ENCODE measurements at regions not wholly inside any gene's neighbourhood (a gene's known extent, or its start where the extent isn't known, plus 50 kb on each side); places are given as distances from the start of the nearest gene placed in this dataset.

DNA sequence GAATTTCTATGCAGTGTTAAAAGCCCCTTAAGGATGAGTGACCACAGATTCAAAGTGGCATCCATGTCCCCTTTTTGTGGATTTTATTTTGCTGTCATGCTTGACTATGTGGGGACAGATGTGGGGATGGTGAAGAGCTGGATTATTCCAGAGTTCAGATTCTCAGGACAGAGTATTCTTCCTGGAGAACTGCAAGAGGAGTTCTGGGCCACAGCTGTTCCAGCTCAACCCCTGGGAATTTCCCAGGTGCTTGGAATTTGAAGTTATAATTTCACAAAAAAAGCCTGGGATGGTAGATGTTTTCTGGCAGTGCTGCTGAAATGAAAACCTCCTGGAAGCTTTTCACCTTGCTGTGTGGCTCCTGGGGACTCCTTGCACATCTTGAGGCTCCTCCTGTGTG lies 671.8 kb upstream of the MARCKS start:
- ChIA-PET POLR2A (no interaction called here), CTCF (no interaction called here)
- H3K36me3 Mint-ChIP-seq (ENCODE audit: low read depth) = no peaks in the 10 kb centered on the region
- no peak for DNase-seq
- H3K27ac Mint-ChIP-seq = no peak overlapping the region
- no peaks in the 10 kb centered on the region for H3K4me1 Mint-ChIP-seq
- H3K27me3 Mint-ChIP-seq = peaks cover 4% of the 10 kb centered on the region
- intact Hi-C loops (cut with micrococcal nuclease) = loop anchor here (10.0 kb wide), 1 partner anchor 670 kb away; the partner anchor contains the start of gene MARCKS
- H3K9me3 Mint-ChIP-seq = no peaks in the 10 kb centered on the region
- no peak for ATAC-seq (ENCODE audit: low read depth)
- TF ChIP-seq, protein P1, sequence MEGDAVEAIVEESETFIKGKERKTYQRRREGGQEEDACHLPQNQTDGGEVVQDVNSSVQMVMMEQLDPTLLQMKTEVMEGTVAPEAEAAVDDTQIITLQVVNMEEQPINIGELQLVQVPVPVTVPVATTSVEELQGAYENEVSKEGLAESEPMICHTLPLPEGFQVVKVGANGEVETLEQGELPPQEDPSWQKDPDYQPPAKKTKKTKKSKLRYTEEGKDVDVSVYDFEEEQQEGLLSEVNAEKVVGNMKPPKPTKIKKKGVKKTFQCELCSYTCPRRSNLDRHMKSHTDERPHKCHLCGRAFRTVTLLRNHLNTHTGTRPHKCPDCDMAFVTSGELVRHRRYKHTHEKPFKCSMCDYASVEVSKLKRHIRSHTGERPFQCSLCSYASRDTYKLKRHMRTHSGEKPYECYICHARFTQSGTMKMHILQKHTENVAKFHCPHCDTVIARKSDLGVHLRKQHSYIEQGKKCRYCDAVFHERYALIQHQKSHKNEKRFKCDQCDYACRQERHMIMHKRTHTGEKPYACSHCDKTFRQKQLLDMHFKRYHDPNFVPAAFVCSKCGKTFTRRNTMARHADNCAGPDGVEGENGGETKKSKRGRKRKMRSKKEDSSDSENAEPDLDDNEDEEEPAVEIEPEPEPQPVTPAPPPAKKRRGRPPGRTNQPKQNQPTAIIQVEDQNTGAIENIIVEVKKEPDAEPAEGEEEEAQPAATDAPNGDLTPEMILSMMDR (IDR thresholded peaks at IDR 0.05) = no peak
- no peak overlapping the region for H3K4me3 Mint-ChIP-seq

DNA sequence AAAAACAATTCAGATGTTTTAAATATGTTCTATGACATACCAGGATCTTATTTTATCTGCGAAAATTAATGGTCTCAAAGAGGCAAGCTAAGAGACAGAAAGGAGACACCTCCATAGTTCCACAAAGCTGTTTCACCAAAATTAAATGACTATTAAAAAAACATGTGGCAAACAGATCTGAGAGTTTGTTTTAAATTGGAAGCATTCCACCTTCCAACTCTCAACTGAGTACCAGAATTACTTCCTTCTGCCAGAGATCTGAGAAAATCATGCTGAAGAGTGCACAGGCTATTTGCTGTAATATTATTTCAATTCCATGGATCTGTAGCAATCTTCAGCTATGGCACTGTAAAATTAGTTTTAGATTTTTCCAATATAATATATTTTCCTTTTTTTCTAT lies 669.5 kb upstream of the MARCKS start:
- no peak for DNase-seq
- Mint-ChIP-seq H3K9me3 (no peaks in the 10 kb centered on the region), H3K4me3 (no peak overlapping the region), H3K36me3 (ENCODE audit: low read depth) (no peaks in the 10 kb centered on the region), H3K4me1 (no peaks in the 10 kb centered on the region), H3K27ac (no peak overlapping the region), H3K27me3 (peaks cover 1% of the 10 kb centered on the region)
- TF ChIP-seq, protein P1 (IDR thresholded peaks at IDR 0.05) = no peak
- intact Hi-C loops (cut with micrococcal nuclease) = loop anchor here (10.0 kb wide), 1 partner anchor 667 kb away; the partner anchor contains the start of gene MARCKS
- ChIA-PET POLR2A (no interaction called here), CTCF (no interaction called here)
- ATAC-seq (ENCODE audit: low read depth) = no peak

DNA sequence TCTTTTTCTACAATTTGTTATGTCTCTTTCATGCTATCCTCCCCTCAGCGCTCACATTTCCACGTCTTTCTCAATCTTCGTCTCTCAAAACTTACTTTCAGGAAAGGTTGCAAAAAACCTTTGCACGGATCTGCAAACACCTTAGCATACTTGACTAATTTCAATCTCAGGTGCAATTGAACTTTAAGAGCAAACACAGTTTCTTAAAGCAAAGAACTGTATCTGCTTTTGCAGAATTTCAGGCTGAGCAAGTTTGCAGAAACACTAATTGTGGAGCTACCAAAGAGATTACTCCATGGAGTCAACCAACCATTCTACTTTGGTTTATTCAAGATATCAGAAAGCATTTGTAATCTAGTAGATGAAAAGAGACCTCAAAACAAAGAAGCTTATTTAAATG lies 668.2 kb upstream of the MARCKS start:
- Mint-ChIP-seq H3K27me3 (peaks cover 1% of the 10 kb centered on the region), H3K36me3 (ENCODE audit: low read depth) (no peaks in the 10 kb centered on the region), H3K27ac (no peak overlapping the region), H3K9me3 (peaks cover 5% of the 10 kb centered on the region), H3K4me1 (no peaks in the 10 kb centered on the region), H3K4me3 (no peak overlapping the region)
- intact Hi-C loops (cut with micrococcal nuclease) = loop anchor here (10.0 kb wide), 1 partner anchor 666 kb away; the partner anchor contains the start of gene MARCKS
- ATAC-seq (ENCODE audit: low read depth) (no peak), DNase-seq (no peak)
- TF ChIP-seq, protein P1 (IDR thresholded peaks at IDR 0.05) = no peak
- ChIA-PET POLR2A (no interaction called here), CTCF (no interaction called here)

DNA sequence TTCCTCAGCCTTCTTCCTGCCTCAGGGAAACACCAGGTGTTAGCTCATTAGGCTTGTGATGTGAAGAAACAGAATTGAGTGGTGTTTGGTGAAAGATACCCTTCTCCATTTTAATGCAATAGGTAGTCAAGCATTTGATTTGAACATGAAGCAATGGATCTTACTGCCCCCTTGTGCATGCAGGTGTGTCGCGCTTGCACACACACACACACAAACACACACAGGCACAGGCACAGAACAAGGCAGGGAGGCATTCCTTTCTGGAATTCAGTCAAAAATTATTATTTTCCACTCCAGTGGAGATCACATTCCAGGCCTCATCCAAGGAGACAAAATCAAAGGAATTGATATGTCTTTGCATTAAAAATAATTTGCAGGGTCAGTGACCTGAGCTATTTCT lies 667.0 kb upstream of the MARCKS start:
- intact Hi-C loops (cut with micrococcal nuclease) = no loop called here
- Mint-ChIP-seq H3K27ac (no peak overlapping the region), H3K9me3 (peaks cover 5% of the 10 kb centered on the region), H3K4me1 (no peaks in the 10 kb centered on the region), H3K36me3 (ENCODE audit: low read depth) (no peaks in the 10 kb centered on the region), H3K4me3 (no peak overlapping the region), H3K27me3 (peaks cover 1% of the 10 kb centered on the region)
- no peak for DNase-seq
- ChIA-PET CTCF (no interaction called here), POLR2A (no interaction called here)
- TF ChIP-seq, protein P1 (IDR thresholded peaks at IDR 0.05) = no peak
- ATAC-seq (ENCODE audit: low read depth) = no peak

DNA sequence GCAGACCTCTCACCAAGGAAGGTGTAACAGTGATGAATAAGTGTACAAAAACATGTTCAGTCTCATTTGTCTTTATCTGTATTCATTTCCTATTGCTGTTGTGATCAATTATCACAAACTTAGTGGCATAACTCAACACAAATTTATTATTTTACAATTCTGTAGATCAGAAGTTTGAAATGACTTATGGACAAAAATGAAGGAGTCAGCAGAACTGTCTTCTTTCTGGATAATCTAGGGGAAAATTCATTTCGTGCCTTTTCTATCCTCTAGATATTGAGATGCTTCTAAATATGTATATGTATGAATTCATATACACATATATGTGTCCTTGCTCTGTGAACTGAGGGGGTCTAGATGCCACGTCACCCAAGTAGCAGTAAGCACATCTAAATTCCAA lies 663.1 kb upstream of the MARCKS start:
- Mint-ChIP-seq H3K36me3 (ENCODE audit: low read depth) (no peaks in the 10 kb centered on the region), H3K9me3 (peaks cover 5% of the 10 kb centered on the region), H3K27ac (no peak overlapping the region), H3K4me1 (no peaks in the 10 kb centered on the region), H3K27me3 (peaks cover 1% of the 10 kb centered on the region), H3K4me3 (no peak overlapping the region)
- ChIA-PET CTCF (no interaction called here), POLR2A (no interaction called here)
- ATAC-seq (ENCODE audit: low read depth) (no peak), DNase-seq (no peak)
- TF ChIP-seq, protein P1 (IDR thresholded peaks at IDR 0.05) = no peak
- intact Hi-C loops (cut with micrococcal nuclease) = no loop called here
